ENCODE measurements at regions not wholly inside any gene's neighbourhood (a gene's known extent, or its start where the extent isn't known, plus 50 kb on each side); places are given as distances from the start of the nearest gene placed in this dataset.

- Histone ChIP-seq H3K4me2 (ENCODE audit: insufficient read depth, low read length) (no peak overlapping the region), H3K4me3 (ENCODE audit: insufficient read depth, low read length) (no peak overlapping the region), H4K20me1 (ENCODE audit: insufficient read depth, low read length) (no peaks in the 10 kb centered on the region), H3K4me1 (ENCODE audit: insufficient read depth, low read length) (no peaks in the 10 kb centered on the region), H3K36me3 (ENCODE audit: insufficient read depth, low read length) (no peaks in the 10 kb centered on the region), H2AFZ (ENCODE audit: low read length) (no peak overlapping the region), H3K27ac (ENCODE audit: low read depth, low read length) (no peak overlapping the region), H3K27me3 (ENCODE audit: insufficient read depth, low read length) (no peaks in the 10 kb centered on the region), H3K79me2 (ENCODE audit: insufficient read depth, low read length) (no peaks in the 10 kb centered on the region), H3K9me3 (ENCODE audit: low read depth, low read length) (no peaks in the 10 kb centered on the region)
- no peak for TF ChIP-seq CTCF (IDR thresholded peaks at IDR 0.05; ENCODE audit: extremely low read depth, low read depth, low read length)
- no peak for DNase-seq (ENCODE audit: insufficient read length, low spot score, missing footprints)
Measured at GRCh38 chr2:183214680-183215079, 90.4 kb downstream of the NUP35 start.

GRCh38 chr2:183215917-183216316, 91.7 kb downstream of the NUP35 start:
- no peaks in the 10 kb centered on the region for H3K9me3 ChIP-seq (ENCODE audit: low read depth, low read length)
- H2AFZ ChIP-seq (ENCODE audit: low read length) = no peak overlapping the region
- no peaks in the 10 kb centered on the region for H3K36me3 ChIP-seq (ENCODE audit: insufficient read depth, low read length)
- H3K4me1 ChIP-seq (ENCODE audit: insufficient read depth, low read length) = no peaks in the 10 kb centered on the region
- H3K4me2 ChIP-seq (ENCODE audit: insufficient read depth, low read length) = no peak overlapping the region
- no peaks in the 10 kb centered on the region for H3K27me3 ChIP-seq (ENCODE audit: insufficient read depth, low read length)
- H3K27ac ChIP-seq (ENCODE audit: low read depth, low read length) = no peak overlapping the region
- H4K20me1 ChIP-seq (ENCODE audit: insufficient read depth, low read length) = no peaks in the 10 kb centered on the region
- no peak for DNase-seq (ENCODE audit: insufficient read length, low spot score, missing footprints)
- H3K4me3 ChIP-seq (ENCODE audit: insufficient read depth, low read length) = no peak overlapping the region
- no peak for TF ChIP-seq CTCF (IDR thresholded peaks at IDR 0.05; ENCODE audit: extremely low read depth, low read depth, low read length)
- H3K79me2 ChIP-seq (ENCODE audit: insufficient read depth, low read length) = no peaks in the 10 kb centered on the region

- H3K79me2 ChIP-seq (ENCODE audit: insufficient read depth, low read length) = no peaks in the 10 kb centered on the region
- no peak for DNase-seq (ENCODE audit: insufficient read length, low spot score, missing footprints)
- no peak overlapping the region for H2AFZ ChIP-seq (ENCODE audit: low read length)
- H3K9me3 ChIP-seq (ENCODE audit: low read depth, low read length) = no peaks in the 10 kb centered on the region
- no peaks in the 10 kb centered on the region for H4K20me1 ChIP-seq (ENCODE audit: insufficient read depth, low read length)
- H3K36me3 ChIP-seq (ENCODE audit: insufficient read depth, low read length) = no peaks in the 10 kb centered on the region
- H3K4me1 ChIP-seq (ENCODE audit: insufficient read depth, low read length) = peaks cover 3% of the 10 kb centered on the region
- H3K4me2 ChIP-seq (ENCODE audit: insufficient read depth, low read length) = no peak overlapping the region
- TF ChIP-seq CTCF (IDR thresholded peaks at IDR 0.05; ENCODE audit: extremely low read depth, low read depth, low read length) = no peak
- no peak overlapping the region for H3K4me3 ChIP-seq (ENCODE audit: insufficient read depth, low read length)
- no peaks in the 10 kb centered on the region for H3K27me3 ChIP-seq (ENCODE audit: insufficient read depth, low read length)
- H3K27ac ChIP-seq (ENCODE audit: low read depth, low read length) = no peak overlapping the region
Measured at GRCh38 chr2:183219888-183220287, 95.6 kb downstream of the NUP35 start.

- DNase-seq (ENCODE audit: insufficient read length, low spot score, missing footprints) = no peak
- H3K4me2 ChIP-seq (ENCODE audit: insufficient read depth, low read length) = no peak overlapping the region
- no peak overlapping the region for H3K4me3 ChIP-seq (ENCODE audit: insufficient read depth, low read length)
- H2AFZ ChIP-seq (ENCODE audit: low read length) = no peak overlapping the region
- no peaks in the 10 kb centered on the region for H3K79me2 ChIP-seq (ENCODE audit: insufficient read depth, low read length)
- no peaks in the 10 kb centered on the region for H3K36me3 ChIP-seq (ENCODE audit: insufficient read depth, low read length)
- no peaks in the 10 kb centered on the region for H4K20me1 ChIP-seq (ENCODE audit: insufficient read depth, low read length)
- H3K27ac ChIP-seq (ENCODE audit: low read depth, low read length) = no peak overlapping the region
- TF ChIP-seq CTCF (IDR thresholded peaks at IDR 0.05; ENCODE audit: extremely low read depth, low read depth, low read length) = no peak
- H3K9me3 ChIP-seq (ENCODE audit: low read depth, low read length) = no peaks in the 10 kb centered on the region
- peaks cover 7% of the 10 kb centered on the region for H3K4me1 ChIP-seq (ENCODE audit: insufficient read depth, low read length)
- H3K27me3 ChIP-seq (ENCODE audit: insufficient read depth, low read length) = no peaks in the 10 kb centered on the region
Measured at GRCh38 chr2:183222751-183223150, 98.5 kb downstream of the NUP35 start.

All from osteoblast (primary cell).